Stimulated activated CD4-positive, alpha-beta T cell treated with anti-CD3 and anti-CD28 coated beads, Interleukin-1b, Interleukin-23, amount 100 ng/mL, for 4 hours (primary cell): ENCODE measurements at regions not wholly inside any gene's neighbourhood (a gene's known extent, or its start where the extent isn't known, plus 50 kb on each side); places are given as distances from the start of the nearest gene placed in this dataset.
"Not testable (repeated sequence)": the region's sequence is repeated elsewhere in the genome, so short reads cannot be mapped to it uniquely, and the experiment has no call there.

ENCODE experiments used
- DNase-seq, 2 donors: peaks; one replicate each; pipeline ENCODE4 v3.0.0-alpha.2; 2020; ENCODE audit warnings: low read depth in 2 of 2

- no peak for DNase-seq
Measured at GRCh38 chr6:97347111-97347510, 64.1 kb upstream of the MMS22L start.

- no peak for DNase-seq
Measured at GRCh38 chr6:97361286-97361685, 78.3 kb upstream of the MMS22L start.

- DNase-seq: no peak
Measured at GRCh38 chr6:97364327-97364726, 81.3 kb upstream of the MMS22L start.

GRCh38 chr6:97382071-97382470 lies 99.1 kb upstream of the MMS22L start:
- not testable (repeated sequence) for DNase-seq

GRCh38 chr6:97392735-97393134 lies 109.7 kb upstream of the MMS22L start:
- no peak for DNase-seq

GRCh38 chr6:97394160-97394748 lies 111.2 kb upstream of the MMS22L start:
- DNase-seq: peak in 1 of 2 donors; percentile 38

- no peak for DNase-seq
Measured at GRCh38 chr6:97396880-97397279, 113.9 kb upstream of the MMS22L start.

- no peak for DNase-seq
Measured at GRCh38 chr6:97399208-97399607, 116.2 kb upstream of the MMS22L start.

GRCh38 chr6:97401533-97401932 lies 118.5 kb upstream of the MMS22L start:
- DNase-seq: no peak

GRCh38 chr6:97405818-97406409 lies 122.9 kb upstream of the MMS22L start:
- no peak for DNase-seq

GRCh38 chr6:97406633-97407032 lies 123.6 kb upstream of the MMS22L start:
- no peak for DNase-seq

GRCh38 chr6:97411610-97412009 lies 128.6 kb upstream of the MMS22L start:
- no peak for DNase-seq

- no peak for DNase-seq
Measured at GRCh38 chr6:97412511-97412910, 129.5 kb upstream of the MMS22L start.

GRCh38 chr6:97422171-97422570 lies 139.2 kb upstream of the MMS22L start:
- no peak for DNase-seq

- DNase-seq: no peak
Measured at GRCh38 chr6:97423190-97423589, 140.2 kb upstream of the MMS22L start.

GRCh38 chr6:97427648-97428047 lies 144.6 kb upstream of the MMS22L start:
- no peak for DNase-seq

GRCh38 chr6:97437087-97437486 lies 154.1 kb upstream of the MMS22L start:
- no peak for DNase-seq

GRCh38 chr6:97438011-97438671 lies 155.1 kb upstream of the MMS22L start:
- no peak for DNase-seq

GRCh38 chr6:97440590-97441176 lies 157.7 kb upstream of the MMS22L start:
- DNase-seq: no peak

GRCh38 chr6:97443408-97444080 lies 160.5 kb upstream of the MMS22L start:
- no peak for DNase-seq

- DNase-seq: no peak
Measured at GRCh38 chr6:97445407-97445806, 162.4 kb upstream of the MMS22L start.

- DNase-seq: no peak
Measured at GRCh38 chr6:97449444-97449966, 166.5 kb upstream of the MMS22L start.
